HG02938 (cell line): ENCODE measurements at regions not wholly inside any gene's neighbourhood (a gene's known extent, or its start where the extent isn't known, plus 50 kb on each side); places are given as distances from the start of the nearest gene placed in this dataset.

Experiments
- ATAC-seq: cut with Tn5 transposase; IDR thresholded peaks from one replicate; pipeline ENCODE4 v1.9.1; 2021; ENCODE audit warnings: mild to moderate bottlenecking, moderate library complexity; ENCODE audit not compliant: unreplicated experiment

- no peak for ATAC-seq
Measured at GRCh38 chr3:174639970-174640369, 219.2 kb upstream of the NAALADL2 start.

GRCh38 chr3:174640932-174641331, 218.2 kb upstream of the NAALADL2 start:
- no peak for ATAC-seq

- ATAC-seq: no peak
Measured at GRCh38 chr3:174644287-174644686, 214.8 kb upstream of the NAALADL2 start.

- no peak for ATAC-seq
Measured at GRCh38 chr3:174651951-174652350, 207.2 kb upstream of the NAALADL2 start.

GRCh38 chr3:174659511-174659910, 199.6 kb upstream of the NAALADL2 start:
- ATAC-seq: no peak

- ATAC-seq: no peak
Measured at GRCh38 chr3:174662653-174663052, 196.5 kb upstream of the NAALADL2 start.

GRCh38 chr3:174667386-174667785, 191.7 kb upstream of the NAALADL2 start:
- ATAC-seq: no peak

- no peak for ATAC-seq
Measured at GRCh38 chr3:174675406-174675805, 183.7 kb upstream of the NAALADL2 start.

- no peak for ATAC-seq
Measured at GRCh38 chr3:174681784-174682183, 177.3 kb upstream of the NAALADL2 start.

- no peak for ATAC-seq
Measured at GRCh38 chr3:174685796-174686195, 173.3 kb upstream of the NAALADL2 start.

GRCh38 chr3:174697310-174697709, 161.8 kb upstream of the NAALADL2 start:
- no peak for ATAC-seq

- ATAC-seq: no peak
Measured at GRCh38 chr3:174700736-174701135, 158.4 kb upstream of the NAALADL2 start.

GRCh38 chr3:174710612-174711011, 148.5 kb upstream of the NAALADL2 start:
- no peak for ATAC-seq

- no peak for ATAC-seq
Measured at GRCh38 chr3:174715386-174715785, 143.7 kb upstream of the NAALADL2 start.

- no peak for ATAC-seq
Measured at GRCh38 chr3:174716956-174717505, 142.1 kb upstream of the NAALADL2 start.

GRCh38 chr3:174720717-174721116, 138.4 kb upstream of the NAALADL2 start:
- no peak for ATAC-seq

GRCh38 chr3:174725303-174725702, 133.8 kb upstream of the NAALADL2 start:
- ATAC-seq: no peak

- ATAC-seq: no peak
Measured at GRCh38 chr3:174737966-174738365, 121.2 kb upstream of the NAALADL2 start.

- no peak for ATAC-seq
Measured at GRCh38 chr3:174749143-174749542, 110.0 kb upstream of the NAALADL2 start.

- ATAC-seq: no peak
Measured at GRCh38 chr3:174755833-174756829, 103.0 kb upstream of the NAALADL2 start.

GRCh38 chr3:174758943-174759342, 100.2 kb upstream of the NAALADL2 start:
- ATAC-seq: no peak

- no peak for ATAC-seq
Measured at GRCh38 chr3:174767406-174767805, 91.7 kb upstream of the NAALADL2 start.
